A673 (cell line): ENCODE measurements at regions not wholly inside any gene's neighbourhood (a gene's known extent, or its start where the extent isn't known, plus 50 kb on each side); places are given as distances from the start of the nearest gene placed in this dataset.

Source experiments
- BruUV-seq: library from RNA; stranded (reverse); fragments of 400-500 nt; replicated peaks from 2 replicates; lab custom pipeline; 2021; lab: Mats Ljungman, UMichigan
- CTCF ChIA-PET: fragments of 300-600 bp; sonication (Branson Sonifier 250); formaldehyde crosslinking; loops from one replicate; lab custom pipeline; 2022; ENCODE audit warnings: antibody characterized with exemption; lab: Charles Lee
- POLR2A ChIA-PET: fragments of 300-600 bp; sonication (Branson Sonifier 250); formaldehyde crosslinking; loops from one replicate; lab custom pipeline; 2022; ENCODE audit warnings: antibody characterized with exemption; ENCODE audit not compliant: low non-redundant PET; lab: Charles Lee
- DNase-seq: peaks from one replicate; pipeline ENCODE4 v3.0.0-alpha.2; 2015; ENCODE audit warnings: low spot score
- H3K27ac ChIP-seq: fragments of 200-600 bp; sonication (generic); 2 replicates; pipeline ENCODE4 v1.5.1; 2016; ENCODE audit warnings: mixed run types, low read depth, mild to moderate bottlenecking, mixed read lengths, antibody characterized with exemption, low read length; ENCODE audit not compliant: poor library complexity, severe bottlenecking
- H3K27me3 ChIP-seq: fragments of 200-600 bp; sonication (generic); replicated peaks from 2 replicates; pipeline ENCODE4 v1.6.1; 2017; ENCODE audit warnings: mixed run types, low read depth, mild to moderate bottlenecking, mixed read lengths, antibody characterized with exemption, low read length; ENCODE audit not compliant: insufficient read depth, poor library complexity
- H3K36me3 ChIP-seq: fragments of 200-600 bp; sonication (generic); 2 replicates; pipeline ENCODE4 v1.6.1; 2016; ENCODE audit warnings: mixed run types, mild to moderate bottlenecking, mixed read lengths, antibody characterized with exemption, low read length; ENCODE audit not compliant: insufficient read depth, poor library complexity, severe bottlenecking
- H3K4me1 ChIP-seq: fragments of 200-600 bp; sonication (generic); 2 replicates; pipeline ENCODE4 v1.6.1; 2017; ENCODE audit warnings: mixed run types, mild to moderate bottlenecking, mixed read lengths, antibody characterized with exemption, low read length; ENCODE audit not compliant: insufficient read depth, poor library complexity, severe bottlenecking
- H3K4me3 ChIP-seq: fragments of 200-600 bp; sonication (generic); 2 replicates; pipeline ENCODE4 v1.5.1; 2016; ENCODE audit warnings: low read depth, mixed run types, mild to moderate bottlenecking, mixed read lengths, low read length; ENCODE audit not compliant: poor library complexity, severe bottlenecking
- H3K9me3 ChIP-seq: fragments of 200-600 bp; sonication (generic); 2 replicates; pipeline ENCODE4 v1.6.1; 2016; ENCODE audit warnings: mixed run types, low read depth, mild to moderate bottlenecking, mixed read lengths, antibody characterized with exemption, low read length; ENCODE audit not compliant: poor library complexity, severe bottlenecking
- EZH2 ChIP-seq: fragments of 200-600 bp; sonication (generic); IDR thresholded peaks from 2 replicates; pipeline ENCODE4 v1.6.1; 2017; ENCODE audit warnings: borderline replicate concordance, low read depth, mild to moderate bottlenecking, mixed read lengths, antibody characterized with exemption, low read length; ENCODE audit not compliant: poor library complexity, severe bottlenecking
- intact Hi-C: fragments of 100-400 bp; cut with micrococcal nuclease; formaldehyde crosslinking; loops from one replicate; pipeline ENCODE4 v1.10.0; 2022; ENCODE audit not compliant: unreplicated experiment
- TF ChIP-seq, protein P1 (sequence below): fragments of 300-800, 200-600 bp; sonication (generic); conservative IDR thresholded peaks from 2 replicates; pipeline ENCODE4 v1.5.1; 2017; ENCODE audit warnings: low read depth, mild to moderate bottlenecking, antibody characterized with exemption, low read length, moderate library complexity, mixed read lengths

GRCh38 chr18:56109757-56110156 lies 521.8 kb upstream of the TCF4 start:
- intact Hi-C loops: no loop called here

DNA sequence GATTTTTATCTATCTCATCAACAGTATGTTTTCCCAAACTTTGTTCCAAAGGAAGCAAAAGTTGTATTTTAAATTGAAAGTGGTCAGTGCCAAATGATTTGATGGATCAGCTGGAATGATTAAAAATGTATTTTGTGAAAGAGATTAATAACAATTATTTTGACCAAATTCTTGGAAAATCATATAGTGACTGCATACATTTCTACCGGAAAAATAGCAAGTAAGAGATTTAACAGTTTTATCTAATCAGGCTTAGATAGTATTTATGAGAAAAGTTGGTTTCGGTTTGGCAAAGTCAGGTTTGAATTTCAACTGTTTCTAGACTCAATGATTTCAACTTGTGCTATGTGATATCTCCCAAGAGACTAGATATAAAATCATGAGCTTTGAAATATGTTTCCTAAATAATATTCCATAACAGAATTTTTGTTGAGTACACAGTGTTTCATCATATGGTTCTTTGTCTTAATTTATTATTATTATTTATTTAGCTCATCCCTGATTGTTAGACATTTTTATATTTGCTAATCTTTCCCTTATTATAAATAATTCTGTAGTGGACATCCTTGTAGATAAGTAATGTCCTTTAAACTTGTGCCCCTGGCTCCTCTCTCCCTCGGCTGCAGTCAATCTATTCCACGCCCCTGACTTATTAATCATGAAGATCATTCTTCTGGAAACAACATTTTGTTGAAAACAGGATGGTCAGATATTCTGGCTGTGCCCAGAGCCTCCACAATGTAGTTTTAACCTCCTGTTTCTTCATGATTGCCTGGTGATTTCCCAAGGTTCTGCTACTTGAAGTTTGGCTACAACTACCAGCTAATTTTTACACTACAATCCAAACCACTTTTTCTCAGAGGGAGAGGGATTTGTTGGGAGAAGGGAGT lies 520.7 kb upstream of the TCF4 start:
- CTCF ChIA-PET: no interaction called here
- H3K36me3 ChIP-seq: no peaks in the 10 kb centered on the region

More at GRCh38 chr18:56109757-56110156, 521.8 kb upstream of the TCF4 start:
- TF ChIP-seq, protein P1, sequence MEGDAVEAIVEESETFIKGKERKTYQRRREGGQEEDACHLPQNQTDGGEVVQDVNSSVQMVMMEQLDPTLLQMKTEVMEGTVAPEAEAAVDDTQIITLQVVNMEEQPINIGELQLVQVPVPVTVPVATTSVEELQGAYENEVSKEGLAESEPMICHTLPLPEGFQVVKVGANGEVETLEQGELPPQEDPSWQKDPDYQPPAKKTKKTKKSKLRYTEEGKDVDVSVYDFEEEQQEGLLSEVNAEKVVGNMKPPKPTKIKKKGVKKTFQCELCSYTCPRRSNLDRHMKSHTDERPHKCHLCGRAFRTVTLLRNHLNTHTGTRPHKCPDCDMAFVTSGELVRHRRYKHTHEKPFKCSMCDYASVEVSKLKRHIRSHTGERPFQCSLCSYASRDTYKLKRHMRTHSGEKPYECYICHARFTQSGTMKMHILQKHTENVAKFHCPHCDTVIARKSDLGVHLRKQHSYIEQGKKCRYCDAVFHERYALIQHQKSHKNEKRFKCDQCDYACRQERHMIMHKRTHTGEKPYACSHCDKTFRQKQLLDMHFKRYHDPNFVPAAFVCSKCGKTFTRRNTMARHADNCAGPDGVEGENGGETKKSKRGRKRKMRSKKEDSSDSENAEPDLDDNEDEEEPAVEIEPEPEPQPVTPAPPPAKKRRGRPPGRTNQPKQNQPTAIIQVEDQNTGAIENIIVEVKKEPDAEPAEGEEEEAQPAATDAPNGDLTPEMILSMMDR: no peak
- no peak for TF ChIP-seq EZH2
- H3K27me3 ChIP-seq: peaks cover 9% of the 10 kb centered on the region
- H3K4me3 ChIP-seq: no peak overlapping the region
- H3K36me3 ChIP-seq: no peaks in the 10 kb centered on the region
- CTCF ChIA-PET: no interaction called here
- DNase-seq: no peak
- POLR2A ChIA-PET: no interaction called here
- no peaks in the 10 kb centered on the region for H3K4me1 ChIP-seq
- no TSS peak for BruUV-seq
- no peaks in the 10 kb centered on the region for H3K9me3 ChIP-seq
- no peak overlapping the region for H3K27ac ChIP-seq

GRCh38 chr18:56107821-56108477 lies 520.0 kb upstream of the TCF4 start:
- DNase-seq: no peak
- peaks cover 9% of the 10 kb centered on the region for H3K27me3 ChIP-seq
- BruUV-seq: no TSS peak
- ChIA-PET CTCF (no interaction called here), POLR2A (no interaction called here)
- H3K9me3 ChIP-seq: no peaks in the 10 kb centered on the region
- H3K36me3 ChIP-seq: no peaks in the 10 kb centered on the region
- TF ChIP-seq, protein P1: no peak
- TF ChIP-seq EZH2: no peak
- H3K4me1 ChIP-seq: no peaks in the 10 kb centered on the region
- no peak overlapping the region for H3K4me3 ChIP-seq
- no peak overlapping the region for H3K27ac ChIP-seq
- intact Hi-C loops: no loop called here

More for the DNA sequence above, 520.7 kb upstream of the TCF4 start:
- Histone ChIP-seq H3K4me3 (no peak overlapping the region), H3K9me3 (no peaks in the 10 kb centered on the region), H3K27ac (no peak overlapping the region), H3K4me1 (no peaks in the 10 kb centered on the region), H3K27me3 (peaks cover 9% of the 10 kb centered on the region)
- TF ChIP-seq, protein P1: no peak
- TF ChIP-seq EZH2: no peak
- POLR2A ChIA-PET: no interaction called here
- intact Hi-C loops: no loop called here
- no TSS peak for BruUV-seq
- DNase-seq: no peak
